Ishikawa (cell line): ENCODE measurements at regions not wholly inside any gene's neighbourhood (a gene's known extent, or its start where the extent isn't known, plus 50 kb on each side); places are given as distances from the start of the nearest gene placed in this dataset.

ENCODE experiments used
- EGR1 ChIP-seq: IDR thresholded peaks from 2 replicates; pipeline ENCODE4 v1.6.1; 2012
- REST ChIP-seq: IDR thresholded peaks from 2 replicates; pipeline ENCODE4 v1.6.1; 2012; ENCODE audit warnings: low read depth, mild to moderate bottlenecking
- TAF1 ChIP-seq: IDR thresholded peaks from 2 replicates; pipeline ENCODE4 v1.6.1; 2012; ENCODE audit warnings: low read depth, mild to moderate bottlenecking
- TEAD4 ChIP-seq: IDR thresholded peaks from 2 replicates; pipeline ENCODE4 v1.6.1; 2012
- YY1 ChIP-seq: IDR thresholded peaks from 2 replicates; pipeline ENCODE4 v1.6.1; 2012; ENCODE audit warnings: low read depth
- TF ChIP-seq, protein P1 (sequence below): IDR thresholded peaks from 2 replicates; pipeline ENCODE4 v1.6.1; 2012

DNA sequence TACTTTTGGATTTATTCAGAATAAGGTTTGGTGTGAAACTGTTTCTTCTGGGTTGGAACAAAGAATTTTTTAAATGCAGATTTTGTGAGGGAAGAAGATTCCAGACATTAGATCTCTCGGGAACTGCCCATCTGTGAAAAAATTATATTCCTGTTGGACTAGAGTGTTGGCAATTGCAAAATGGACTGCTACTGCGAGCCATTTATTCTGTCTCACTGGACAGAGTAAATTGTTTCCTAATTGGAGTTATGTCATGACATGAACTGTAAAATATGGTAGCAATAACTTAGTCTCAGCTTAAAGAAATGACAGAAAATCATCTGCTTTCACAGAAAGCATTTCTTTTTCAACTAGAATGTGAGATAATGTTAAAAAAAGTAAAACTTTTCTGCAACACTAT lies 86.0 kb upstream of the MYCBP2 start:
- TF ChIP-seq, protein P1, sequence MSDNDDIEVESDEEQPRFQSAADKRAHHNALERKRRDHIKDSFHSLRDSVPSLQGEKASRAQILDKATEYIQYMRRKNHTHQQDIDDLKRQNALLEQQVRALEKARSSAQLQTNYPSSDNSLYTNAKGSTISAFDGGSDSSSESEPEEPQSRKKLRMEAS = no peak
- TF ChIP-seq TAF1 = no peak
- no peak for TF ChIP-seq REST
- TF ChIP-seq YY1 = no peak
- no peak for TF ChIP-seq TEAD4
- no peak for TF ChIP-seq EGR1
